ENCODE measurements at regions not wholly inside any gene's neighbourhood (a gene's known extent, or its start where the extent isn't known, plus 50 kb on each side); places are given as distances from the start of the nearest gene placed in this dataset.

DNA sequence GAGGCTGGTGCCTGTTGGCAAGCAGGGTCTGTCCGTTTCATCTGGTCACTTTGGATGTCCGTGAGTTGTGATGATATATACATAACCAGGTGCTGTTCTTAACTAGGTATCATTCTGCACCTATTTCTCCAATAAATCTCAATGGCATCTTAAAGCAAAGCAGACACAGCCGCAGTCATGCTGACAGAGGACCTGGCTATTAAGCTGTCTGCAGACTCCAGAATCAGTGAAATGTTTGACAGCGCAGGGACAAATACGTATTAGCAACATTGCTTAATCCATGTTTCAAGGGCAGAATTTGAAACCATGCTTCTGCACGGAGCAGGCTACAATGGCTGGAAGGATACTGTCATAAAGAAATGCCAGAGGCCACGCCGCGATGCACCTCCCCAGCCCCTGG is 414.6 kb downstream of the ZNF516 start:
- POLR2A ChIA-PET (ENCODE audit: unreplicated experiment), result no interaction called here
- Histone ChIP-seq H3K27me3 (ENCODE audit: insufficient read depth, low read depth) (peaks cover 51% of the 10 kb centered on the region), H3K4me1 (replicated peaks; ENCODE audit: insufficient read depth) (no peaks in the 10 kb centered on the region), H2AFZ (no peak overlapping the region), H3K9me3 (ENCODE audit: insufficient read depth, low read depth) (no peaks in the 10 kb centered on the region), H3K4me3 (no peak overlapping the region), H3K27ac (no peak overlapping the region), H3K4me2 (no peak overlapping the region), H3F3A (ENCODE audit: insufficient read depth, low read depth) (no peaks in the 10 kb centered on the region), H3K79me2 (ENCODE audit: low read depth) (no peaks in the 10 kb centered on the region), H3K36me3 (ENCODE audit: low read depth) (no peaks in the 10 kb centered on the region), H3K9me2 (ENCODE audit: insufficient read depth) (no peaks in the 10 kb centered on the region), H4K20me1 (ENCODE audit: insufficient read depth) (no peaks in the 10 kb centered on the region)
- CTCF ChIA-PET, result no interaction called here
- no TSS peak for BruUV-seq (replicated peaks)
- no peak for DNase-seq
- intact Hi-C loops (cut with micrococcal nuclease; ENCODE audit: unreplicated experiment), result no loop called here
- TF ChIP-seq, protein P1, sequence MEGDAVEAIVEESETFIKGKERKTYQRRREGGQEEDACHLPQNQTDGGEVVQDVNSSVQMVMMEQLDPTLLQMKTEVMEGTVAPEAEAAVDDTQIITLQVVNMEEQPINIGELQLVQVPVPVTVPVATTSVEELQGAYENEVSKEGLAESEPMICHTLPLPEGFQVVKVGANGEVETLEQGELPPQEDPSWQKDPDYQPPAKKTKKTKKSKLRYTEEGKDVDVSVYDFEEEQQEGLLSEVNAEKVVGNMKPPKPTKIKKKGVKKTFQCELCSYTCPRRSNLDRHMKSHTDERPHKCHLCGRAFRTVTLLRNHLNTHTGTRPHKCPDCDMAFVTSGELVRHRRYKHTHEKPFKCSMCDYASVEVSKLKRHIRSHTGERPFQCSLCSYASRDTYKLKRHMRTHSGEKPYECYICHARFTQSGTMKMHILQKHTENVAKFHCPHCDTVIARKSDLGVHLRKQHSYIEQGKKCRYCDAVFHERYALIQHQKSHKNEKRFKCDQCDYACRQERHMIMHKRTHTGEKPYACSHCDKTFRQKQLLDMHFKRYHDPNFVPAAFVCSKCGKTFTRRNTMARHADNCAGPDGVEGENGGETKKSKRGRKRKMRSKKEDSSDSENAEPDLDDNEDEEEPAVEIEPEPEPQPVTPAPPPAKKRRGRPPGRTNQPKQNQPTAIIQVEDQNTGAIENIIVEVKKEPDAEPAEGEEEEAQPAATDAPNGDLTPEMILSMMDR (conservative IDR thresholded peaks at IDR 0.05), result no peak
- no peak for TF ChIP-seq EZH2 (IDR thresholded peaks at IDR 0.05; ENCODE audit: low read depth)

- Histone ChIP-seq H4K20me1 (ENCODE audit: insufficient read depth) (no peaks in the 10 kb centered on the region), H2AFZ (no peak overlapping the region), H3K9me3 (ENCODE audit: insufficient read depth, low read depth) (no peaks in the 10 kb centered on the region), H3K36me3 (ENCODE audit: low read depth) (no peaks in the 10 kb centered on the region), H3K79me2 (ENCODE audit: low read depth) (no peaks in the 10 kb centered on the region), H3K9me2 (ENCODE audit: insufficient read depth) (no peaks in the 10 kb centered on the region), H3K27me3 (ENCODE audit: insufficient read depth, low read depth) (peaks cover 36% of the 10 kb centered on the region), H3K4me2 (no peak overlapping the region), H3K27ac (no peak overlapping the region), H3K4me1 (replicated peaks; ENCODE audit: insufficient read depth) (no peaks in the 10 kb centered on the region), H3K4me3 (no peak overlapping the region), H3F3A (ENCODE audit: insufficient read depth, low read depth) (no peaks in the 10 kb centered on the region)
- TF ChIP-seq EZH2 (IDR thresholded peaks at IDR 0.05; ENCODE audit: low read depth), result no peak
- TF ChIP-seq, protein P1 (conservative IDR thresholded peaks at IDR 0.05), result no peak
- no TSS peak for BruUV-seq (replicated peaks)
- ChIA-PET CTCF (no interaction called here), POLR2A (ENCODE audit: unreplicated experiment) (no interaction called here)
- no peak for DNase-seq
- intact Hi-C loops (cut with micrococcal nuclease; ENCODE audit: unreplicated experiment), result no loop called here
Measured at GRCh38 chr18:76075777-76076176, 419.3 kb downstream of the ZNF516 start.

DNA sequence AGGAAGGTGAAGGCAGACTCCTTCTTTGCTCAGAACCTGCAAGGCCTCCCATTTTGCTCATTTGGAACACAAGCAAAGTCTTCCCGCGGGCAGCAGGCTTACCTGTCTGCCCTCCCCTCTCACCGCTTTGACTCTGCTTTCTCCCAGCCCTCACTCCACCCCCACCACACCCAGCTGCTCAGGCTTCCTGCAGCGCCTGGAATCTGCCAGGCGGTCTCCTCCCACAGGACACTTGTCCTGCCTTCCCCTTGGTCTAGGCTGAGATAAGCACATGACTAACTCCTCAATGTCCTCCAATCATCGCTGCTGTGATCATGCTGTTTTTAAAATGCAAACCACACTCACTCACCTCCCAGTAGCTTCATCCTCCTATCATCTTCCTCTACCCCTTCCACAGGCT is 430.0 kb downstream of the ZNF516 start:
- BruUV-seq (replicated peaks), result no TSS peak
- no peak overlapping the region for H3K27ac ChIP-seq
- H3K36me3 ChIP-seq (ENCODE audit: low read depth), result no peaks in the 10 kb centered on the region
- H3F3A ChIP-seq (ENCODE audit: insufficient read depth, low read depth), result no peaks in the 10 kb centered on the region
- no peaks in the 10 kb centered on the region for H3K9me2 ChIP-seq (ENCODE audit: insufficient read depth)
- no peaks in the 10 kb centered on the region for H4K20me1 ChIP-seq (ENCODE audit: insufficient read depth)
- H3K9me3 ChIP-seq (ENCODE audit: insufficient read depth, low read depth), result no peaks in the 10 kb centered on the region
- no peak overlapping the region for H3K4me2 ChIP-seq
- no peak overlapping the region for H3K4me3 ChIP-seq
- H3K27me3 ChIP-seq (ENCODE audit: insufficient read depth, low read depth), result 0 out of 2 replicates have a peak, but pooled peaks cover 3% of the 10 kb centered on the region
- no peaks in the 10 kb centered on the region for H3K79me2 ChIP-seq (ENCODE audit: low read depth)
- no peak for DNase-seq
- H3K4me1 ChIP-seq (replicated peaks; ENCODE audit: insufficient read depth), result no peaks in the 10 kb centered on the region
- ChIA-PET POLR2A (ENCODE audit: unreplicated experiment) (no interaction called here), CTCF (no interaction called here)
- intact Hi-C loops (cut with micrococcal nuclease; ENCODE audit: unreplicated experiment), result no loop called here
- TF ChIP-seq, protein P1 (conservative IDR thresholded peaks at IDR 0.05), result no peak
- no peak for TF ChIP-seq EZH2 (IDR thresholded peaks at IDR 0.05; ENCODE audit: low read depth)
- H2AFZ ChIP-seq, result no peak overlapping the region
